Osteocyte (in vitro differentiated cells): ENCODE measurements at regions not wholly inside any gene's neighbourhood (a gene's known extent, or its start where the extent isn't known, plus 50 kb on each side); places are given as distances from the start of the nearest gene placed in this dataset.

Experiments used
- DNase-seq: peaks from one replicate; pipeline ENCODE4 v3.0.0; 2021; ENCODE audit warnings: mixed read lengths; ENCODE audit not compliant: unreplicated experiment; ENCODE audit errors: extremely low spot score
- H3K27ac Mint-ChIP-seq: one replicate; pipeline ENCODE4 v1.8.0; 2021; ENCODE audit warnings: mild to moderate bottlenecking, mixed read lengths; ENCODE audit not compliant: unreplicated experiment
- H3K27me3 Mint-ChIP-seq: one replicate; pipeline ENCODE4 v1.8.0; 2021; ENCODE audit warnings: mixed read lengths; ENCODE audit not compliant: unreplicated experiment
- H3K36me3 Mint-ChIP-seq: one replicate; pipeline ENCODE4 v1.8.0; 2021; ENCODE audit warnings: mixed read lengths; ENCODE audit not compliant: unreplicated experiment
- H3K4me1 Mint-ChIP-seq: one replicate; pipeline ENCODE4 v1.8.0; 2021; ENCODE audit warnings: mixed read lengths; ENCODE audit not compliant: unreplicated experiment
- H3K4me3 Mint-ChIP-seq: one replicate; pipeline ENCODE4 v1.8.0; 2021; ENCODE audit warnings: mild to moderate bottlenecking, moderate library complexity, mixed read lengths; ENCODE audit not compliant: unreplicated experiment
- H3K9me3 Mint-ChIP-seq: one replicate; pipeline ENCODE4 v1.8.0; 2021; ENCODE audit warnings: mixed read lengths; ENCODE audit not compliant: unreplicated experiment
- CTCF ChIP-seq: fragments of 200-600 bp; sonication (generic); IDR thresholded peaks from 2 replicates; pipeline ENCODE4 v1.5.0; 2021; ENCODE audit warnings: antibody characterized with exemption, mild to moderate bottlenecking, moderate library complexity

- H3K4me3 Mint-ChIP-seq, result no peak overlapping the region
- TF ChIP-seq CTCF, result no peak
- no peaks in the 10 kb centered on the region for H3K36me3 Mint-ChIP-seq
- no peak overlapping the region for H3K27ac Mint-ChIP-seq
- H3K4me1 Mint-ChIP-seq, result no peaks in the 10 kb centered on the region
- DNase-seq, result no peak
- no peaks in the 10 kb centered on the region for H3K9me3 Mint-ChIP-seq
- peaks cover 8% of the 10 kb centered on the region for H3K27me3 Mint-ChIP-seq
Observed at GRCh38 chr1:37317870-37318467, 156.4 kb upstream of the ZC3H12A start.

DNA sequence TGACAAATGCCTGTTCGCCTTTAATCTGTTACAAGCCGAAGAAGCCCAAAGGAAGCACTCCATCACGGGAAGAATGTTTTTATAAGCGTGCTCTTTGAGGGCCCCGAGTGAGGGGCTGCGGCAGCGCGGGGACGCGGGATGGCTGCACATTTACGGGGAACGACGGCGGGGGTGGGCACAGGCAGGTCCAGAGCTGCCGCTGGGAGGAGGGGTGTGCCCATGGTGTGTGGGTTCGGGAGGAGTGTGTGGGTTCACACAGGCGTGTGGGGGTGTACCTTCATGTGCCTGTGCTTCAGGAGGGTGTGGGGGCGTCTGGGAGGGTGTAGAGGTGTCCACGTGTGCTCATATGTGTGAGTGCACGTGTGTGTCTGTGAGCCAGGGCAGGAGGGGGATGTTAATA lies 155.9 kb upstream of the ZC3H12A start:
- H3K4me3 Mint-ChIP-seq, result no peak overlapping the region
- DNase-seq, result no peak
- H3K36me3 Mint-ChIP-seq, result no peaks in the 10 kb centered on the region
- H3K4me1 Mint-ChIP-seq, result no peaks in the 10 kb centered on the region
- H3K27me3 Mint-ChIP-seq, result peaks cover 8% of the 10 kb centered on the region
- H3K27ac Mint-ChIP-seq, result no peak overlapping the region
- no peak for TF ChIP-seq CTCF
- no peaks in the 10 kb centered on the region for H3K9me3 Mint-ChIP-seq

- no peaks in the 10 kb centered on the region for H3K4me1 Mint-ChIP-seq
- DNase-seq, result no peak
- H3K27me3 Mint-ChIP-seq, result peaks cover 8% of the 10 kb centered on the region
- no peak overlapping the region for H3K27ac Mint-ChIP-seq
- TF ChIP-seq CTCF, result no peak
- no peaks in the 10 kb centered on the region for H3K36me3 Mint-ChIP-seq
- H3K4me3 Mint-ChIP-seq, result no peak overlapping the region
- no peaks in the 10 kb centered on the region for H3K9me3 Mint-ChIP-seq
Observed at GRCh38 chr1:37319284-37319683, 155.1 kb upstream of the ZC3H12A start.

DNA sequence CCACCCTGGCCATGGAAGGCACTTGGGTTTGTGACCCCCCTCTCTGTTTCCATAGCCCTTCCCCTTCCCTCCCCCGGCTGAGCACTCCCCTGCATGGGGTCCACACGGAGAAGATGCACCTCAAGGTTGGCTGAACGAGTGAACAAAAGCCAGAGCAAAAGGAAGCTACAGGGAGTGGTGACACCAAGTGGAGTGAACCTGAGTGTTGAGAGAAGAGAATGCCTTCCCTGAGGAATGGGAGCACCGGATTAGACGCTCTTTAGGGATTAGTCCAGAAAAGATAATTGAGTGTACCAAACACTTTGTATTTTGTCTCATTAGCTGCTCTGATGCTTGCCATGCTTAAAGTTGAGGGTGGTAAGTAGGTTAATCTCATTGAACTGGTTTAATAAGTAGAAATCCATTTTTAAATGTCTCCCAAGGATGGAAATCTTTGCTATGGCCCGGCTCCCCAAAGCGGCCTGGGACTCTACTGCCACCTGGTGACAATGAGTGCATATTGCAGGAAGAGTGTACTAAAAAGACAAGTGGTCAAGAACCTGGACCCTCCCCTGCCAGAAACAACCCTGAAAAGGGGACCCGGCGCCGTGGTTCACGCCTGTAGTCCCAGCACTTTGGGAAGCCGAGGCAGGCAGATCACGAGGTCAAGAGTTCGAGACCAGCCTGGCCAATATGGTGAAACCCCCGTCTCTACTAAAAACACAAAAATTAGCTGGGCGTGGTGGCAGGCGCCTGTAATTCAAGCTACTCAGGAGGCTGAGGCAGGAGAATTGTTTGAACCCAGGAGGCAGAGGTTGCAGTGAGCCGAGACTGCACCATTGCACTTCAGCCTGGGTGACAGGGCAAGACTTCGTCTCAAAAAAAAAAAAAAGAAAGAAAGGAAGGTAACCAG lies 150.6 kb upstream of the ZC3H12A start:
- DNase-seq, result no peak
- H3K4me3 Mint-ChIP-seq, result no peak overlapping the region
- peaks cover 9% of the 10 kb centered on the region for H3K9me3 Mint-ChIP-seq
- TF ChIP-seq CTCF, result peak; percentile 36
- no peaks in the 10 kb centered on the region for H3K4me1 Mint-ChIP-seq
- no peaks in the 10 kb centered on the region for H3K36me3 Mint-ChIP-seq
- no peak overlapping the region for H3K27ac Mint-ChIP-seq
- no peaks in the 10 kb centered on the region for H3K27me3 Mint-ChIP-seq

GRCh38 chr1:37325010-37325409 lies 149.4 kb upstream of the ZC3H12A start:
- no peak for TF ChIP-seq CTCF
- no peak for DNase-seq

More at GRCh38 chr1:37325010-37325409, 149.4 kb upstream of the ZC3H12A start:
- Mint-ChIP-seq H3K36me3 (no peaks in the 10 kb centered on the region), H3K9me3 (peaks cover 9% of the 10 kb centered on the region), H3K4me1 (no peaks in the 10 kb centered on the region), H3K27me3 (no peaks in the 10 kb centered on the region), H3K4me3 (no peak overlapping the region), H3K27ac (no peak overlapping the region)
